ENCODE measurements at regions not wholly inside any gene's neighbourhood (a gene's known extent, or its start where the extent isn't known, plus 50 kb on each side); places are given as distances from the start of the nearest gene placed in this dataset.

DNA sequence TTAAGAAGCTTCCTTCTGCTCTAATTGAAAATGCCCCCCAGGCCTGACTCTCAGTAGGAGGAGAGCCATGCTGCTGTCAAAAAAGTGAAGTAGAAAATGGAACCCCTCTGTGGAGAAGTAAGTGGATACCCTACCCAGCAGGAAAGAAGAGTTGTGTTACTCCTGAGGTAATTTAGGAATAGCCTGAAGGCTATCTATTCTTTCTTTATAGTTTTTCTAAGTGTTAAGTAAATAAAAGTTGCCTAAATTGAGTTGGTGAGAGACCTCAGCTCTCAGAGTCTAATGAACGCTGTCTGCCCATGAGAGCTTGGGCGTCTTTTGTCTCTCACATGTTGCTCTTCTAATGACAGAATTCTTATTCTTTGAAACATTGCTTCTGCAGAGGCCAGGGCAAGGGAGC lies 116.2 kb downstream of the NSUN3 start:
- Histone ChIP-seq H3K4me3 (ENCODE audit: insufficient read depth, low read depth, low read length) (no peak overlapping the region), H3K27me3 (ENCODE audit: control insufficient read depth, insufficient read depth, low read length, poor library complexity, severe bottlenecking) (no peaks in the 10 kb centered on the region), H3K36me3 (ENCODE audit: control insufficient read depth, insufficient read depth, low read length) (no peaks in the 10 kb centered on the region), H3K27ac (ENCODE audit: insufficient read depth, low read depth, low read length, poor library complexity, severe bottlenecking) (no peak overlapping the region), H3K4me1 (ENCODE audit: control insufficient read depth, insufficient read depth, low read length) (no peaks in the 10 kb centered on the region), H3K9me3 (ENCODE audit: control insufficient read depth, low read length) (no peaks in the 10 kb centered on the region)
- 65 to 81% methylated on average over 2 of the region's 2 CpGs for WGBS, 2 experiments

DNA sequence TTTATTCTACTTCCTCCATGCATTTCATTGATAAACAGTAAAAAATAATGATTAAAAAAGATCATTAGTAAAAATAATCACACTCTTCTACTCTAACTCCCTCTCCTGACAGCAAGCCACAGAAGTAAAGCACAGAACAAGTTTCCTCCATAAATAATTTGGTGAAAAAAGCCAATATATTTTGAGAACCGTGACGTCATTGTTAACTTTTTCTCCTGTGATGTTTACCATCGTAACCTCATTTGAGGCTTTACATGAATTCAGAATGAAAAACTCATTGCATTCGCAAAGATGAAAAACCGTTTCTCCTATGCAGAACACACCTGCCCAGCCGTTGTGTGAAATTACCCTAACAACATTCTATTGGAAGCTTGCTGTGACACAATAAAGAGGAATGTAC lies 120.7 kb downstream of the NSUN3 start:
- WGBS, 2 experiments: 92 to 97% methylated on average over 6 of the region's 6 CpGs
- Histone ChIP-seq H3K27ac (ENCODE audit: insufficient read depth, low read depth, low read length, poor library complexity, severe bottlenecking) (no peak overlapping the region), H3K4me1 (ENCODE audit: control insufficient read depth, insufficient read depth, low read length) (no peaks in the 10 kb centered on the region), H3K9me3 (ENCODE audit: control insufficient read depth, low read length) (no peaks in the 10 kb centered on the region), H3K36me3 (ENCODE audit: control insufficient read depth, insufficient read depth, low read length) (no peaks in the 10 kb centered on the region), H3K27me3 (ENCODE audit: control insufficient read depth, insufficient read depth, low read length, poor library complexity, severe bottlenecking) (no peaks in the 10 kb centered on the region), H3K4me3 (ENCODE audit: insufficient read depth, low read depth, low read length) (no peak overlapping the region)

DNA sequence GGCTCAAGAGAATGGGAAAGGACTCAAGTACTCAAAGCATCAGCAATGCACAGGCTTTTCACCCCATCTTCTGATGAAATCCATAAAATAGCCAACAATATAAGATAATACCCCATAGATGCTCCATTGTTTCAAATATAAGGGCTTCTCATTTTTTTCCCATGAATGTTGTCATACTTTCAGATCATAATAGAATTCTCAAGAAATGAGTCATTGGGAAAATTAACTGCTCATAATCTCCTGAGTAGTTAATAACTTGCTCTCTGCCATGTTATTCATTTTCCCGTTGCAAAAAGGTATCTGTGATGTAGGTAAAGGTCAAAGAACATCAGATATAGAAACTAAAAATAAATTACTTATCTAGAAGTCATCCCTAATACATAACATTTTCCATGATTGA lies 121.9 kb downstream of the NSUN3 start:
- WGBS, 2 experiments: 100% methylated on average over 1 of the region's 1 CpG; no CpG with 5 or more reads in 1 of the 2 experiments
- no peaks in the 10 kb centered on the region for H3K36me3 ChIP-seq (ENCODE audit: control insufficient read depth, insufficient read depth, low read length)
- H3K4me1 ChIP-seq (ENCODE audit: control insufficient read depth, insufficient read depth, low read length): no peaks in the 10 kb centered on the region
- H3K27me3 ChIP-seq (ENCODE audit: control insufficient read depth, insufficient read depth, low read length, poor library complexity, severe bottlenecking): no peaks in the 10 kb centered on the region
- H3K27ac ChIP-seq (ENCODE audit: insufficient read depth, low read depth, low read length, poor library complexity, severe bottlenecking): no peak overlapping the region
- H3K9me3 ChIP-seq (ENCODE audit: control insufficient read depth, low read length): no peaks in the 10 kb centered on the region
- H3K4me3 ChIP-seq (ENCODE audit: insufficient read depth, low read depth, low read length): no peak overlapping the region

DNA sequence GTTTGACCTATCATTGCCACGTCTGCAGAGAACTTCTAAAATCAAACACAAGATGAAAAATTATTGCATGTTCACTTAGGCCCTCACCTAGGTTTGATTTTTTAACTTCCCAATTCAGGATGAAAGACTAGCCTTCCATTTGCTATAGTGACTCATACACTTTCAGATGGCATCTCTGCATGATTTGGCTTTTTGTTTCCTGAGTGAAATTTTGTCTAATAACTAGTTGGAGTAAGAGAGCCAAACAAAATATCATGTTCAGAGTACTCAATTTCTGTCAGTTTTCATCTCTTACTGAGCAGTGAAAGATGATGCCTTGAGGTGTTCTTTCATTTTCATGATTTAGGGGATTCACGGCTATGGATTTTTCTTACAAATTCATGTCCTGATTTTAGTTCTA lies 122.9 kb downstream of the NSUN3 start:
- 87 to 91% methylated on average over 1 to 2 of the region's 2 CpGs for WGBS, 2 experiments

DNA sequence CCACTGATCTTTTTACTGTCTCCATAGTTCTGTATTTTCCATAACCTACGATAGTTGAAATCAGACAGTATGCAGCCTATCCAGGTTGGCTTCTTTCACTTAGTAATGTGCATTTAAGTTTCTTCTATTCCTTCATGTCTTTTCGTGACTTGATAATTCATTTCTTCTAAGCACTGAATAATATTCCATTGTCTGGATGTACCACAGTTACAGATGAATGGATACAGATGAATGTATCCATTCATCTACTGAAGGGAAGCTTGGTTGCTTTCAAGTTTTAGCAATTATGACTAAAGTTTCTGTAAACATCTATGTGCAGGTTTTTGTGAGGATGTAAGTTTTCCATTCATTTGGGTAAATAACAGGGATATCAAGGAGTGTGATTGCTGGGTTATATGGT lies 124.8 kb downstream of the NSUN3 start:
- no peaks in the 10 kb centered on the region for H3K36me3 ChIP-seq (ENCODE audit: control insufficient read depth, insufficient read depth, low read length)
- no peak overlapping the region for H3K27ac ChIP-seq (ENCODE audit: insufficient read depth, low read depth, low read length, poor library complexity, severe bottlenecking)
- WGBS, 2 experiments: 94 to 100% methylated on average over 2 of the region's 2 CpGs
- H3K27me3 ChIP-seq (ENCODE audit: control insufficient read depth, insufficient read depth, low read length, poor library complexity, severe bottlenecking): no peaks in the 10 kb centered on the region
- no peaks in the 10 kb centered on the region for H3K4me1 ChIP-seq (ENCODE audit: control insufficient read depth, insufficient read depth, low read length)
- no peak overlapping the region for H3K4me3 ChIP-seq (ENCODE audit: insufficient read depth, low read depth, low read length)
- H3K9me3 ChIP-seq (ENCODE audit: control insufficient read depth, low read length): no peaks in the 10 kb centered on the region

More for the DNA sequence above, 122.9 kb downstream of the NSUN3 start:
- Histone ChIP-seq H3K27me3 (ENCODE audit: control insufficient read depth, insufficient read depth, low read length, poor library complexity, severe bottlenecking) (no peaks in the 10 kb centered on the region), H3K4me1 (ENCODE audit: control insufficient read depth, insufficient read depth, low read length) (no peaks in the 10 kb centered on the region), H3K36me3 (ENCODE audit: control insufficient read depth, insufficient read depth, low read length) (no peaks in the 10 kb centered on the region), H3K9me3 (ENCODE audit: control insufficient read depth, low read length) (no peaks in the 10 kb centered on the region), H3K4me3 (ENCODE audit: insufficient read depth, low read depth, low read length) (no peak overlapping the region), H3K27ac (ENCODE audit: insufficient read depth, low read depth, low read length, poor library complexity, severe bottlenecking) (no peak overlapping the region)

DNA sequence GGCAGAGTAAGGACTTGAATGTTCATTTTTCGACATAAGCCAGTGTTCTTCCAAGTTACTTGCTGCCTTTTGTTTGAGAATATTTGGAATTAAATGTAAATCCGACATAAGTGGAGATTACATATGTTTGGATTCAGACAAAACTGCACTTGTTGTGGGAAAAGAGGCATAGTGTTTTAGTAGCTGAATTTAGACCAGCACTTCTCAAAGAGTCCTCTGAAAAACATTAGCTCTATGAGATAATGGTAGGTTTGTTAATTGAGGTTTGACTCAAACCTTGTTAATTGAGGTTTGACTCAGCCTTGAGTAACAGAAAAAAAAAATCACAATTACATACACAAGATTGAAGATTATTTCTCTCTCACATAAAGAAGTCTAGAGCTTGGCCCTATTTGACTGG lies 132.5 kb downstream of the NSUN3 start:
- Histone ChIP-seq H3K4me3 (ENCODE audit: insufficient read depth, low read depth, low read length) (no peak overlapping the region), H3K36me3 (ENCODE audit: control insufficient read depth, insufficient read depth, low read length) (no peaks in the 10 kb centered on the region), H3K27ac (ENCODE audit: insufficient read depth, low read depth, low read length, poor library complexity, severe bottlenecking) (no peak overlapping the region), H3K4me1 (ENCODE audit: control insufficient read depth, insufficient read depth, low read length) (no peaks in the 10 kb centered on the region), H3K27me3 (ENCODE audit: control insufficient read depth, insufficient read depth, low read length, poor library complexity, severe bottlenecking) (no peaks in the 10 kb centered on the region), H3K9me3 (ENCODE audit: control insufficient read depth, low read length) (no peaks in the 10 kb centered on the region)
- 93 to 94% methylated on average over 2 of the region's 2 CpGs for WGBS, 2 experiments

DNA sequence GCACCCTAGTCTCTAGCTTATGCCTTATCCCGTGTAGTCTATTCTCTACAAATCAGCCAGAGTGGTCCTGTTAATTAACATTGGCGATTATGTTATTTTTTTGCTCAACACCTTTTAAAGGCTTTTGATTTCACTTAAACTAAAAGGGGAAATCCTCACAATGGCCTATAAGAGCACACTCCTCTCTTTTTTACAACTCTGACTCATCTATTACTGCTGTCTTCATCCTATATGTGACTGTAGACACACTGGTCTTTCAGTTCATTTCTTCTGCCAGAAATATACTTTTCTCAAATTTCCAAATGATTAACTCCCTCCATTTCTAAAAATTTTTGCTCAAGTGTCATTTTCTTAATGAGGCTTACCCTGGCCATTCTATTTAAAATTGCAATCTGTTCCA lies 143.4 kb downstream of the NSUN3 start:
- WGBS, 2 experiments: 92 to 98% methylated on average over 2 of the region's 2 CpGs
- no peak overlapping the region for H3K27ac ChIP-seq (ENCODE audit: insufficient read depth, low read depth, low read length, poor library complexity, severe bottlenecking)
- no peaks in the 10 kb centered on the region for H3K9me3 ChIP-seq (ENCODE audit: control insufficient read depth, low read length)
- H3K4me1 ChIP-seq (ENCODE audit: control insufficient read depth, insufficient read depth, low read length): peaks cover 8% of the 10 kb centered on the region
- H3K36me3 ChIP-seq (ENCODE audit: control insufficient read depth, insufficient read depth, low read length): no peaks in the 10 kb centered on the region
- H3K4me3 ChIP-seq (ENCODE audit: insufficient read depth, low read depth, low read length): no peak overlapping the region
- no peaks in the 10 kb centered on the region for H3K27me3 ChIP-seq (ENCODE audit: control insufficient read depth, insufficient read depth, low read length, poor library complexity, severe bottlenecking)

DNA sequence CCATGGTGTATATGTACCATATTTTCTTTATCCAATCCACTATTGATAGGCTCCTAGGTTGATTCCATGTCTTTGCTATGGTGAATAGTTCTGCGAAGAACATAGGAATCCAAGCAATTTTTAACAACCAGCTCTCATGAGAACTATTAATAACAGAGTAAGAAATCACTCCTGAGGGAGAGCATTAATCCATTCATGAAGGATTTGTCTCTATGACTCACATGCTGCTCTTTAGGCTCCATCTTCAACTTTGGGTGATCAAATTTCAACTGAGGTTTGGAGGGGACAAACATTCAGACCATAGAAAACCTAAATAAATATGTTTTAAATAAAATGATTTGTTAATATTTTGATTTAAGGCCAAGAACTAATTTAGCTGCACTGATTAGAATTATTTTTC lies 147.4 kb downstream of the NSUN3 start:
- Histone ChIP-seq H3K9me3 (ENCODE audit: control insufficient read depth, low read length) (no peaks in the 10 kb centered on the region), H3K4me3 (ENCODE audit: insufficient read depth, low read depth, low read length) (no peak overlapping the region), H3K4me1 (ENCODE audit: control insufficient read depth, insufficient read depth, low read length) (peaks cover 3% of the 10 kb centered on the region), H3K27me3 (ENCODE audit: control insufficient read depth, insufficient read depth, low read length, poor library complexity, severe bottlenecking) (no peaks in the 10 kb centered on the region), H3K36me3 (ENCODE audit: control insufficient read depth, insufficient read depth, low read length) (no peaks in the 10 kb centered on the region), H3K27ac (ENCODE audit: insufficient read depth, low read depth, low read length, poor library complexity, severe bottlenecking) (no peak overlapping the region)
- 100% methylated on average over 1 of the region's 1 CpG; no CpG with 5 or more reads in 1 of the 2 experiments for WGBS, 2 experiments

DNA sequence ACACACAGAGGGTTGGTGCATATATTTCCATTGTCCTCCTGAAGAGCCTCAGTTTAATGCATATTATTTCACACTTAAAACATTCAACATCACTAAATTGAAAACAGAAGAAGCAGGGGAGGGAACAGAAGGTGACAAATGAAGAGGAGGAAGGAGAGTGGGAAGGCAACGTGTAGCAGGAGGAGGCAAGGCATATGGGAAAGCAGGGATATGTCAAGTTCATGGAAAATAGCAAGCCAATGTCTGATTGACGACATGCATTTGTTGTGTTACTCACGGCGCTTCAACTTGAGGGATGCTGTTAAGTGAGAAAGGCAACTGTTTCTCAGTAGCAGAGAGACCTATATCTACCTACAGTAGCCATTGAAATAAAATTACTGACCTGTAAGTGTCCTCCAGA lies 154.5 kb downstream of the NSUN3 start:
- no peaks in the 10 kb centered on the region for H3K36me3 ChIP-seq (ENCODE audit: control insufficient read depth, insufficient read depth, low read length)
- no peak overlapping the region for H3K4me3 ChIP-seq (ENCODE audit: insufficient read depth, low read depth, low read length)
- 88 to 93% methylated on average over 4 of the region's 4 CpGs for whole genome bisulfite sequencing, 2 experiments
- no peak overlapping the region for H3K27ac ChIP-seq (ENCODE audit: insufficient read depth, low read depth, low read length, poor library complexity, severe bottlenecking)
- H3K9me3 ChIP-seq (ENCODE audit: control insufficient read depth, low read length): no peaks in the 10 kb centered on the region
- H3K4me1 ChIP-seq (ENCODE audit: control insufficient read depth, insufficient read depth, low read length): no peaks in the 10 kb centered on the region
- H3K27me3 ChIP-seq (ENCODE audit: control insufficient read depth, insufficient read depth, low read length, poor library complexity, severe bottlenecking): no peaks in the 10 kb centered on the region

DNA sequence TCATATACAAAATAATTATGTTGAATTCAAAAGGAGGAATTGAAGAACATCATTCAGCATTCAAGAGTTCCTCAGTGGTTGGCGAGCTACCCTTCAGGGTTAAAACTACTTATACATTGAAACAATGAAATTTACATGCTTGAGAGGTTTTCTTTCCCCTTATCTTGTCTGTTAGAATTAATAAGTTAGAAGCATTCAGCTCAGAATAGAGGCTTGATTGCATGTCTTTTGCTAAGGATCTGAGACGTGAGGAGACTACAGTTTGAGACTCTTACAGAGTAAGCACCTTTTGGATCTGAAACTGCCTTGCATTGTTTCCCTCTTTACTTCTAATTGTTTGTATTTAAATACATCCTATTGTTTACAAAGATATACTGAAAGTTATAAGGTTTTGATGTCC lies 157.6 kb downstream of the NSUN3 start:
- Histone ChIP-seq H3K36me3 (ENCODE audit: control insufficient read depth, insufficient read depth, low read length) (no peaks in the 10 kb centered on the region), H3K9me3 (ENCODE audit: control insufficient read depth, low read length) (no peaks in the 10 kb centered on the region), H3K27ac (ENCODE audit: insufficient read depth, low read depth, low read length, poor library complexity, severe bottlenecking) (no peak overlapping the region), H3K27me3 (ENCODE audit: control insufficient read depth, insufficient read depth, low read length, poor library complexity, severe bottlenecking) (no peaks in the 10 kb centered on the region), H3K4me1 (ENCODE audit: control insufficient read depth, insufficient read depth, low read length) (no peaks in the 10 kb centered on the region), H3K4me3 (ENCODE audit: insufficient read depth, low read depth, low read length) (no peak overlapping the region)
- 78% methylated on average over 2 of the region's 2 CpGs; no CpG with 5 or more reads in 1 of the 2 experiments for WGBS, 2 experiments

DNA sequence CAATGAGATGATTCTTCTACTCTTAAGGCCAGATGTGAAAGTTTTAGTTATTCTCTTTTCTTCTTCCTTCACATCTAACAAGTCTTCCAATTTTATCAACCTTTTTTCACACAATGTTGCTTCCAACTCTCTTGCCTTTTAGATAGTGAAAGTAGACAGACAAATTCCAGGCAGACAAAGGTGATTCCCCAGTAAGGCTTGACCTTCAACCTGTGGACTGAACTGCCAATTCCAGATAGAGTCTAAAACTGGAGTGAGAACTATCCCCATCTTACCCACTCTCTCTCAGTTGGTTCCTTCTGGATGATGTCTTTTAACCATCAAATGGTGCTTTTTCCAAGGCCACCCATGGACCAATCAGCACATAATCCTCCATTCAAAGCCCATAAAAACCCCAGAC lies 159.0 kb downstream of the NSUN3 start:
- Histone ChIP-seq H3K4me3 (ENCODE audit: insufficient read depth, low read depth, low read length) (no peak overlapping the region), H3K9me3 (ENCODE audit: control insufficient read depth, low read length) (no peaks in the 10 kb centered on the region), H3K27ac (ENCODE audit: insufficient read depth, low read depth, low read length, poor library complexity, severe bottlenecking) (no peak overlapping the region), H3K36me3 (ENCODE audit: control insufficient read depth, insufficient read depth, low read length) (no peaks in the 10 kb centered on the region), H3K27me3 (ENCODE audit: control insufficient read depth, insufficient read depth, low read length, poor library complexity, severe bottlenecking) (no peaks in the 10 kb centered on the region), H3K4me1 (ENCODE audit: control insufficient read depth, insufficient read depth, low read length) (no peaks in the 10 kb centered on the region)

Data from ectodermal cell (in vitro differentiated cells).